NCI-H1105 treated with DMSO at 0.1 percent for 48 hours (cell line): ENCODE measurements at regions not wholly inside any gene's neighbourhood (a gene's known extent, or its start where the extent isn't known, plus 50 kb on each side); places are given as distances from the start of the nearest gene placed in this dataset.
A peak's percentile ranks its signal among the peaks of the same experiment; 100 is the strongest.

Experiments
- DNase-seq: peaks from one replicate; lab custom pipeline; 2025; lab: John Stamatoyannopoulos, UW

- no peak for DNase-seq
Observed at GRCh38 chr1:22221233-22221780, 78.4 kb upstream of the WNT4 start.

- no peak for DNase-seq
Observed at GRCh38 chr1:22222723-22223122, 79.8 kb upstream of the WNT4 start.

GRCh38 chr1:22223176-22223575, 80.3 kb upstream of the WNT4 start:
- DNase-seq: no peak

GRCh38 chr1:22224091-22224490, 81.2 kb upstream of the WNT4 start:
- DNase-seq: no peak

- DNase-seq: no peak
Observed at GRCh38 chr1:22224631-22225030, 81.7 kb upstream of the WNT4 start.

GRCh38 chr1:22225858-22226589, 83.1 kb upstream of the WNT4 start:
- no peak for DNase-seq

GRCh38 chr1:22228074-22228473, 85.2 kb upstream of the WNT4 start:
- no peak for DNase-seq

GRCh38 chr1:22228505-22228911, 85.6 kb upstream of the WNT4 start:
- no peak for DNase-seq

- no peak for DNase-seq
Observed at GRCh38 chr1:22229379-22229778, 86.5 kb upstream of the WNT4 start.

GRCh38 chr1:22231068-22231593, 88.2 kb upstream of the WNT4 start:
- no peak for DNase-seq

- no peak for DNase-seq
Observed at GRCh38 chr1:22231995-22232690, 89.2 kb upstream of the WNT4 start.

- no peak for DNase-seq
Observed at GRCh38 chr1:22233222-22233621, 90.3 kb upstream of the WNT4 start.

- no peak for DNase-seq
Observed at GRCh38 chr1:22234476-22235030, 91.7 kb upstream of the WNT4 start.

GRCh38 chr1:22236166-22236565, 93.3 kb upstream of the WNT4 start:
- no peak for DNase-seq

GRCh38 chr1:22236900-22237299, 94.0 kb upstream of the WNT4 start:
- no peak for DNase-seq

GRCh38 chr1:22237433-22238093, 94.7 kb upstream of the WNT4 start:
- DNase-seq: no peak

- DNase-seq: no peak
Observed at GRCh38 chr1:22238356-22239224, 95.7 kb upstream of the WNT4 start.

- DNase-seq: peak; percentile 35
Observed at GRCh38 chr1:22239378-22239777, 96.5 kb upstream of the WNT4 start.

GRCh38 chr1:22241250-22241649, 98.4 kb upstream of the WNT4 start:
- DNase-seq: no peak

- no peak for DNase-seq
Observed at GRCh38 chr1:22241811-22242210, 98.9 kb upstream of the WNT4 start.

- no peak for DNase-seq
Observed at GRCh38 chr1:22245100-22245650, 102.3 kb upstream of the WNT4 start.
